HG03354 (cell line): ENCODE measurements at regions not wholly inside any gene's neighbourhood (a gene's known extent, or its start where the extent isn't known, plus 50 kb on each side); places are given as distances from the start of the nearest gene placed in this dataset.

Source experiments
- ATAC-seq: cut with Tn5 transposase; IDR thresholded peaks from one replicate; pipeline ENCODE4 v1.9.1; 2021; ENCODE audit warnings: mild to moderate bottlenecking; ENCODE audit not compliant: unreplicated experiment, poor library complexity, severe bottlenecking

DNA sequence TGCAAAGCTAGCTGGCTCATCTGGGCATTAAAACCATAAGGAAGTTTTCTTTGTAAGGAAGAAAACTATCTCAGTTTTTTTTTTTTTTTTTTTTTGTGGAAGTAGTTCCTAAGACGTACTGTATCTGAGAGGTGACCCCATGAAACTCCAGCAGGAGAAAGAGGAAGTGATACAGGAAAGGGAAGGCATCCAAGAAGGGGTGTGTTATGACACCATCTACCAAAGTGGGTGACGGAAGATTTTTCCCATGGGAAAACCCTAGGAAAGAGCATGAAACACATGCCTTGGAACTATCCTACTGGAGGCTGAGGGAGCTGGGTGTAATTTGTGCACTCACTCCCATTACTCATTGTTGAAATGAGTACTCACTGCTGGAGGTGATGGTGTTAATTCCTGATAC is 63.8 kb upstream of the ARHGAP20 start:
- no peak for ATAC-seq

DNA sequence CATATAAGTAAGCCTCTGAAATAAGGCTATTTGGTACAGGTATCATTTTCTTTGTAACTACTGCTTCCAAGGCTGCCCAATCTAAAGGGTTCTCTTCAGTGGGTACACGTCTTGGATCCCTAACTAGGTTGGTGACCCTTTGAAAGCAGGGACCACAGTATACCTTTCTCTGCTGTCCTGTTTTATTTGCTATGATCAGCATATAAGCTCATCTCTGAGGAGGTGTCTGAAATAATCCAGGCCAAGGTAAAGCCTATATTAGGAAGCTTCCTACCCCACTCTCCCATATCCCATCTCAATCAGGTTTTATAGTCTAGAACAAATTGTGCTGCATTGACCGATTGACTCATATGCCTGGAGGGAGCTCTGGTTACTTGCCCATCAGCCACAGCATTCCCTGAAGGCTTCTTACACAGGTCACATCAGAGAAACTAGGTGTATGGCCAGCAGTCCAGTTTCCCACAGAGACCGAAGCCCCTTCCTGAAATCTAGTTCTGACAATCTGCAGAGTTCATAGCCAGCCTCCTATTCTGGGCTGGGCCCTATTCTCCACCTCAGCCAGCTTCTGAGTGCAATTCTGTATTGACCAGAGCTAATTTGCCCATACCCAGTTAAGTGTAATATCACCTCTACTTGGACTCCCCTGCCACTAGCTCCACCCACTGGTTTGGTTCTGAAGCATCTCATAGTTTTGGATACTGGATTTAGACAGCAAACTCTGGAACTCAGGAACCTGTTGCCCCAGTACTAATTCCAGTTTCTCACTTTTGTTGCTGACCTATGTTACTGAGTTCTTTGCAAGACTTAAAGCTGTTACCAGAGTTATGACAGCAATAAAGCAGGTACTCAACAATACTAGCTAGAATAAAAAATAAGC is 62.1 kb upstream of the ARHGAP20 start:
- no peak for ATAC-seq

DNA sequence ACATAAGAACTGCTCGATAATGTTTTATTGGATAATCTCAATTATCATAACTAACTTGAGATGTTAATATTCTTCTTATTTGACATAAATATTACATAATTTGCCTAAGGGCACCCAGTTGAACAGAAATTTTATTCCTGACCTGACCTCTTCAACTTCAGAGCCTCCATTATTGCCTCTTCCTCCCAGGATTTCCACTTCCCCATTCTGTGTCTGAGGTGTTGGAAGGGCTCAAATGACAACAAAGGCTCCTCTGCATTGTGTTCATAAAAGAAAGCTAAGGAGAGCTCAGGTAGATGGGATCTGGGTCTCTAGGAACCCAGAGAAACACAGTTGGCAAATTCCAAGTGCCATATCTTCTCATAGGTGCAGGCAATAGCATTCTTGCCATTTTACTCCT is 61.2 kb upstream of the ARHGAP20 start:
- no peak for ATAC-seq

DNA sequence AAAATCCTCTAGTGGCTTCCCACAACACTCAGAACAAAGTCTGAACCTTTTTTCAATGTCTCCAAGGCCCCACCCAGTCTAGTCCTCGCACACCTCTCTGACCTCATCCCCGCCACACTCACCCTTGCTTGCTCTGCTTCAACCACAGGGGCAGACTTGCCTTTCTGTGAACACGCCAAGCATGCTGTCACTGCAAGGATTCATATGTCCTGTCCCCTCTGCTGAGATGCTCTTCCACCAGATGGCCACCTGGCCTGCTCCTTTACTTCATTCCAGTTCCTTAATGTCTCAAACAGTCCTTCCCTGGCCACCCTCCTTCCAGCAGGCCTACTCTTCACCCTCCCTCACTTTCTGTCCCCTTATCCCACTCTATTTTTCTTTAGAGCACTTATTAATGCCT is 60.6 kb upstream of the ARHGAP20 start:
- ATAC-seq: no peak

DNA sequence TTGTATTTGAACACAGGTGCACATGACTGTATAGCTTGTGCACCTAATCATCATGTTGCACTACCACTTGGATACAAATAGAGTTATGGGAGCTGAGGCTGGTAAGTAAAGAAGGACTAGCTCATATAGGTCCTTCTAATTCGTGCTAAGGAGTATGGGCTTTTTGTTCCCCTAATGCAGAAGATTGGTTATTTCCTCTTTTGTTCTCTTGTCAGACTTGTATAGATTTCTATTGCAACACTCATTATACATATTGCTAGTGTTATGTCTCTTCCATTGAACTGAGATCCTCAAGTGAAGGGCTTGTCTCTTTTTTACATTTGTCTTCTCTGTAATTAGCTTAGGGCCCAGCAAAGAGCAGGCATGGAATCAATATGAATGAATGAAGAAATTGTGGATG is 54.1 kb upstream of the ARHGAP20 start:
- no peak for ATAC-seq

DNA sequence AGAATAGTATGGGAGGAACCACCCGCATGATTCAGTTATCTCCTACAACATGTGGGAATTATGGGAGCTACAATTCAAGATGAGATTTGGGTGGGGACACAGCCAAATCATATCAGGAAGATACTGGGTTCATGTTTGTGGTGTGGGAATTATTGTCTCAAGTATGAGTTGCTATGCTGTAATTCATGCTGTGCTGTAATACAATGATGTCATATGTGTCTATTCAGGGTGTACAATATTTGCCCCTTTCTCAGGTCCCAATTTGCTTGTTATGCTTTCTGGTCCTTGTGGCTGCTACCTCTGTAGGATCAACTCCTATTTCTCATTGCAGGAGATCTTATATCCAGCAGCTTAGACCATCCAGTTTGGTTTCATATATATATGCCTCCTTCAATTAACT is 52.2 kb upstream of the ARHGAP20 start:
- no peak for ATAC-seq

DNA sequence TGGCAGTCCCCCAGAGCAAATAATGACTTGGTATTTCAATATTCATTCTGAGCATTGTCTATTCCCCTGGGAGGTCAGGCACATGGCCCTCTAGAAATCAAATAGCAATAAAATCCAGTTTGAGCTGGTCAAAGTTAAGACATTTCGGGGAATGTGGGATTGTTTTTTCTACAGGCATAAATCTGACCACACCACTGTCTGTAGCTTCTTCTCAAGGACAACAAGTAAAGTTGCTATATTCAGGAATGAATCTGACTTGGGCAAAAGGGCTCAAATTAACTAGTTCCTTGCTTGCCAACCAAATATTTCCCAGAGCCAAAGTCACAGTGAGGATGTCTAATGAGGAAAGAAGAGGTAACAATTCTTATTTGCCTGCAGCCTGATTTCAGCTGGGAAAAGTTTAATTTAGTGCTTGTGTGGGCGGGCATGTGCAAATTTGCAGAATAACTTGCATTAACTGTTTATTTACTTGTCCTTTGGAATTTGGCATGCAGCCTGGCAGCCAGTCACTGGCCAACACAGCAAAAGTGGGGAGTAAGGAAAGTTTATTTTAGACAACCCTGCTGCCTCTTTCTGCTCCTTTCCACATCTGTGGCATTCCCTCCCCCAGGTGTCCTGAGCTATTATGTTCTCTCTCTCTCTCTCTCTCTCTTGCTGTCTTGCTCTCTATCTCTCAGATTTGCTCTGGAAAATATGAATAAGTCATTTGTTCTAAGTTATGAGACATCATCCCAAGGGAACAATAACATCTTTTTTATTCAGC is 51.2 kb upstream of the ARHGAP20 start:
- ATAC-seq: no peak

DNA sequence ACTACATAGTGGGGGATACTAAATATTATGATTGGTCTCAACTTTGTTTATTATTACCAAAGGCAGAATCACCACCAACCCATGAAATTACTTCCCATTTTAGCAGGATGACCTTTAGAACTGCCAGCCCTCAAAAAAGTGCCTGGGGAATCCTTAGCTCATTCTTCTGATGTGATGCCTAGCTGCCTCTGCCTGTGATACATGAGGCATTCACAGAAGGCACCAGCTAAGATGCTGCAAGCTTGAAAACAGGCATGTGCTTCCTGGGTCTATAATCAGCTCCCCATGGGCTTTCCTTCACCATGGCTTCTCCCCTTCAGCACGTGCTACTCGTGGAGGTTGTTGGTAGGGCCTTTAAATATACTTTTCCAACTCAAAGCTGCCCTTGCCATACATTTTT is 50.4 kb upstream of the ARHGAP20 start:
- ATAC-seq: no peak
